Transverse colon (tissue), 4 donors: ENCODE measurements at regions not wholly inside any gene's neighbourhood (a gene's known extent, or its start where the extent isn't known, plus 50 kb on each side); places are given as distances from the start of the nearest gene placed in this dataset.

Experiments used
- DNase-seq: peaks from one replicate; pipeline ENCODE4 v3.0.0-alpha.2; 2019
- H3K27ac ChIP-seq, 4 donors: fragments of 200-600 bp; sonication (generic); 2 replicates each; pipeline ENCODE4 v1.5.1; 2016 to 2018; ENCODE audit warnings: inconsistent platforms in 4 of 4
- H3K27me3 ChIP-seq: fragments of 200-600 bp; sonication (generic); 2 replicates; pipeline ENCODE4 v1.5.1; 2017; ENCODE audit warnings: inconsistent platforms
- H3K36me3 ChIP-seq, 4 donors: fragments of 200-600 bp; sonication (generic); 2 replicates each; pipeline ENCODE4 v1.5.1; 2017 to 2019; ENCODE audit warnings: inconsistent platforms in 4 of 4
- H3K4me1 ChIP-seq, 4 donors: fragments of 200-600 bp; sonication (generic); 2 replicates each; pipeline ENCODE4 v1.5.1; 2017 to 2020; ENCODE audit warnings: inconsistent platforms in 4 of 4
- H3K4me3 ChIP-seq, 4 donors: fragments of 200-600 bp; sonication (generic); 1 replicate in 1 of 4; 2 replicates in 3 of 4; pipeline versions ENCODE4 v1.5.1 to v1.6.1; 2017 to 2019; ENCODE audit warnings: inconsistent platforms in 4 of 4
- H3K9me3 ChIP-seq, 2 donors: fragments of 200-600 bp; sonication (generic); 2 replicates each; pipeline ENCODE4 v1.5.1; 2017 to 2019; ENCODE audit warnings: inconsistent platforms in 2 of 2
- EP300 ChIP-seq: sonication (generic); formaldehyde crosslinking; IDR thresholded peaks from one replicate; pipeline ENCODE4 v1.6.1; 2017; ENCODE audit warnings: antibody characterized with exemption, low read depth
- POLR2A ChIP-seq: fragments of 450-650 bp; IDR thresholded peaks from one replicate; pipeline ENCODE4 v1.6.1; 2016; ENCODE audit warnings: antibody characterized with exemption, mild to moderate bottlenecking, moderate library complexity
- POLR2AphosphoS5 ChIP-seq, 3 donors: sonication (generic); formaldehyde crosslinking; IDR thresholded peaks; one replicate each; pipeline ENCODE4 v1.6.1; 2016; ENCODE audit warnings: antibody characterized with exemption in 3 of 3
- WGBS, 2 donors: methylation state at CpG; one replicate each; pipeline ENCODE4 v1.1.5; 2018; ENCODE audit warnings: low coverage in 1 of 2; 5-methylcytosine and 5-hydroxymethylcytosine counted together
- in situ Hi-C, 4 donors: fragments of 200-750 bp; cut with MboI; loops; one replicate each; pipeline versions ENCODE4 v1.15.0 to v1.15.1; 2017; ENCODE audit warnings: low sequenced_read_pairs in 3 of 4, low pct_ligation_motif_present in 1 of 4, low pct_unique_long_range_greater_than_20kb in 1 of 4
- intact Hi-C: fragments of 100-400 bp; cut with DNase I; formaldehyde crosslinking; loops from one replicate; pipeline ENCODE4 v1.15.1; 2023; ENCODE audit warnings: low total_unique reads
- TF ChIP-seq, protein P1 (sequence below), 5 experiments: fragments of 200-600 bp in 3 of 5; fragments of 450-650 bp in 2 of 5; sonication (generic) in 3 of 5; IDR thresholded peaks; 1 replicate in 2 of 5; 2 replicates in 3 of 5; pipeline ENCODE4 v1.5.1; 2016 to 2017; ENCODE audit warnings: antibody characterized with exemption in 5 of 5, inconsistent platforms in 3 of 5, mild to moderate bottlenecking in 2 of 5, moderate library complexity in 1 of 5

DNA sequence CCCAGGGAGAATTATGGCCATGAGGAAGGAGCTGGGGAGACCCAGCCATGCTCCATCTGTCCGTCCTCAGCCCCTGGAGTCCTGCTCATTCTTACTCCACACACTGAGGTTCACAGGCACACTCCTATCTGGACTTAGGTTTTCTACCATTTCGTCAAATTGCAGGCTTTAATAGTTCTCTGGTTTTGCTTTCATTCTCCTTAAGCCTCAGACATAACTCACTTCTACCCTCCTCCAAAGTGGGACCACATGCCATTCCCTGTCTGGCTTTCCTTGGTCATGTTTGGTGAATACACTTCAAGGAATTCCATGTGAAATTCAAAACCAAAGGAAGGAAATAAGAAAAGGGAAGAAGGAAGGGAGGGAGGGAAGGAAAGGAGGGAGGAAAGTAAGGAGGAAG is 115.7 kb downstream of the CMPK2 start:
- Histone ChIP-seq H3K9me3 (no peaks in the 10 kb centered on the region), H3K36me3 (no peaks in the 10 kb centered on the region), H3K27ac (no peak overlapping the region), H3K4me3 (no peak overlapping the region), H3K27me3 (no peaks in the 10 kb centered on the region), H3K4me1 (no peaks in the 10 kb centered on the region)
- TF ChIP-seq POLR2AphosphoS5 (IDR thresholded peaks at IDR 0.05) (no peak), POLR2A (no peak), EP300 (no peak)
- TF ChIP-seq, protein P1, sequence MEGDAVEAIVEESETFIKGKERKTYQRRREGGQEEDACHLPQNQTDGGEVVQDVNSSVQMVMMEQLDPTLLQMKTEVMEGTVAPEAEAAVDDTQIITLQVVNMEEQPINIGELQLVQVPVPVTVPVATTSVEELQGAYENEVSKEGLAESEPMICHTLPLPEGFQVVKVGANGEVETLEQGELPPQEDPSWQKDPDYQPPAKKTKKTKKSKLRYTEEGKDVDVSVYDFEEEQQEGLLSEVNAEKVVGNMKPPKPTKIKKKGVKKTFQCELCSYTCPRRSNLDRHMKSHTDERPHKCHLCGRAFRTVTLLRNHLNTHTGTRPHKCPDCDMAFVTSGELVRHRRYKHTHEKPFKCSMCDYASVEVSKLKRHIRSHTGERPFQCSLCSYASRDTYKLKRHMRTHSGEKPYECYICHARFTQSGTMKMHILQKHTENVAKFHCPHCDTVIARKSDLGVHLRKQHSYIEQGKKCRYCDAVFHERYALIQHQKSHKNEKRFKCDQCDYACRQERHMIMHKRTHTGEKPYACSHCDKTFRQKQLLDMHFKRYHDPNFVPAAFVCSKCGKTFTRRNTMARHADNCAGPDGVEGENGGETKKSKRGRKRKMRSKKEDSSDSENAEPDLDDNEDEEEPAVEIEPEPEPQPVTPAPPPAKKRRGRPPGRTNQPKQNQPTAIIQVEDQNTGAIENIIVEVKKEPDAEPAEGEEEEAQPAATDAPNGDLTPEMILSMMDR (IDR thresholded peaks at IDR 0.05) = no peak
- no peak for DNase-seq
- WGBS, 2 donors = 57 to 60% methylated on average over 1 to 2 of the region's 2 CpGs
- in situ Hi-C loops (loop anchor here in 1 of 4 donors (25.0 kb wide), 1 partner anchor 413 kb away; no protein-coding TSS in a partner anchor), intact Hi-C loops (no loop called here)

DNA sequence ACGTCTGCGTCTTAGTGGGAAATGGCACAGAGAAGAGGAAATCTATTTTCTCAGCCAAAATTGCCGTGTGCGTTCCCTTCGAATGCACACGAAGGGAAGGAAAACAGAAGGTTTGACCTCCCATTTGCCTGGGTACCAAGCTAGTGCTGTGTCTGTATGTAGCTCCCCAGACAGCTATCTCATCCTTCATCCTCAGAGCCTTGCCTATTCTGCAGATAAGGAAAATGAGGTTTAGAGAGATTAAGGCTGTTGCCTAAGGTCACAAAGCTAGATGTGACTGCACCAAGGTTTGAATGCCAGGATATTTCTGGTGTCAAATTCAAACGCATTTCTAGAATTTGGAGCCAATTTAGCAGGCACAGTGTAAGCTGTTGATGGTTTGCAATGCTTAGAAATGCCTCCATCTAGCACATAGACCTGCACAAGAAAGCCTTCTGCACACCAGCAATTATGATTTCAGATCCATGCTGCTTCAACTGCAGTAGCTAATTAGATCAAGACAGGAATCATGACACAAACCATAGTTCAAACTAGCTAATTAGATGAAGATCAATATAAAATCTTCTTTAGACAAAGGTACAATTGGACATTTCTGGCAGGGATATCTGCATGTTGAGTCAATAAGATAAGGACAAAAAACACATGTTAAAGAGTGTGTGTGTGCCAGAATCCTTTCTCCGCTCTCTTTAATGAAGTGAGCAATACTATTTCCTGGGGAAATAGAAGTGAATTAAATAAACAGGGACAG is 115.1 kb downstream of the CMPK2 start:
- Histone ChIP-seq H3K9me3 (no peaks in the 10 kb centered on the region), H3K27me3 (no peaks in the 10 kb centered on the region), H3K4me3 (no peak overlapping the region), H3K27ac (no peak overlapping the region), H3K4me1 (no peaks in the 10 kb centered on the region), H3K36me3 (no peaks in the 10 kb centered on the region)
- 64 to 65% methylated on average over 8 of the region's 8 CpGs for WGBS, 2 donors
- no peak for TF ChIP-seq EP300
- TF ChIP-seq, protein P1 (IDR thresholded peaks at IDR 0.05) = no peak
- no peak for TF ChIP-seq POLR2A
- no peak for TF ChIP-seq POLR2AphosphoS5 (IDR thresholded peaks at IDR 0.05)
- intact Hi-C loops = no loop called here
- in situ Hi-C loops = loop anchor here in 1 of 4 donors (25.0 kb wide), 1 partner anchor 413 kb away; no protein-coding TSS in a partner anchor
- no peak for DNase-seq

DNA sequence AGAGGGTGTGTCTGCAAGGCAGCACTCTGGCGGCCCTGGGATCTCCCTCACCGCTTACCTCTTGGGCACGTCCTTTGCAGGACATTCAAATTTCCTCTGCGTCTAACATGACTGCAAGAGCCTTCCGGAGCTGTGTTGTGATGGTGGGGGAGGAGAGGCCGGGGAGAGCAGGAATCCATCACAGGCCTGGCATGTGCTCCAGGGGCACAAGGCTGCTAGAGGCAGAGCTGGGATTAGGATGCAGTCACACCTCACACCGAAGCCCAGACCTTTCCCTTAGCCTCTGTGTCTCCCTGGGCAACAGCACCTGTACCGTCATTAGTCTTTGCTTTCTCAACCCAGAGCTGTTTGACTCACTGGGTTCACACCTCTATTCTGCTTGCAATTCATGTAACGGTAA is 111.3 kb downstream of the CMPK2 start:
- Histone ChIP-seq H3K9me3 (no peaks in the 10 kb centered on the region), H3K27ac (no peak overlapping the region), H3K27me3 (no peaks in the 10 kb centered on the region), H3K36me3 (no peaks in the 10 kb centered on the region), H3K4me3 (no peak overlapping the region), H3K4me1 (no peaks in the 10 kb centered on the region)
- WGBS, 2 donors = 62 to 72% methylated on average over 3 to 9 of the region's 9 CpGs
- TF ChIP-seq POLR2AphosphoS5 (IDR thresholded peaks at IDR 0.05) (no peak), POLR2A (no peak), EP300 (no peak)
- TF ChIP-seq, protein P1 (IDR thresholded peaks at IDR 0.05) = no peak
- intact Hi-C loops = no loop called here
- no peak for DNase-seq
- in situ Hi-C loops = loop anchor here in 1 of 4 donors (25.0 kb wide), 1 partner anchor 417 kb away; no protein-coding TSS in a partner anchor

DNA sequence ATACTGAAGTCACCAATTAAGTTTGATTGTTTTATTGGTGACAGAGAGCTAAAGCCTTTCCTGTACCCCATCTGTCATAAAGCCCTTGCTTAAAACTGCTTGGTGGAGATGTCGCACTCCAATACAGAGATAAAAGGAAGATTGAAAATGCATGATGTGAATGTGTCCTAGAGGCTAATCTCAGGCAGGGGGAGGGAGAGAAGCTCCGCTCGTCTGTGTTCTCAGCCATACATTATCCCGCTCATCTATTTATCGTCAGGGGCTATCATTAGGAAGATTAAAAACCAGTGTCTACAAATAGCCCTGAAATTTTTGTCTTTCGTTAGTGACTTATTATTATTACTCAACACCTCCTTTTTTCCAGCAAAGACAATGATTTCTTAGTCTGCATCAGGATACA is 110.3 kb downstream of the CMPK2 start:
- in situ Hi-C loops = loop anchor here in 1 of 4 donors (25.0 kb wide), 1 partner anchor 418 kb away; no protein-coding TSS in a partner anchor
- no peak for TF ChIP-seq EP300
- TF ChIP-seq, protein P1 (IDR thresholded peaks at IDR 0.05) = no peak
- TF ChIP-seq POLR2A = no peak
- no peak for TF ChIP-seq POLR2AphosphoS5 (IDR thresholded peaks at IDR 0.05)
- 83 to 87% methylated on average over 3 to 6 of the region's 6 CpGs for whole genome bisulfite sequencing, 2 donors

More for the DNA sequence above, 110.3 kb downstream of the CMPK2 start:
- H3K4me1 ChIP-seq = no peaks in the 10 kb centered on the region
- no peaks in the 10 kb centered on the region for H3K27me3 ChIP-seq
- intact Hi-C loops = no loop called here
- H3K36me3 ChIP-seq = no peaks in the 10 kb centered on the region
- no peaks in the 10 kb centered on the region for H3K9me3 ChIP-seq
- DNase-seq = no peak
- no peak overlapping the region for H3K4me3 ChIP-seq
- no peak overlapping the region for H3K27ac ChIP-seq
